ENCODE measurements at regions not wholly inside any gene's neighbourhood (a gene's known extent, or its start where the extent isn't known, plus 50 kb on each side); places are given as distances from the start of the nearest gene placed in this dataset.

DNA sequence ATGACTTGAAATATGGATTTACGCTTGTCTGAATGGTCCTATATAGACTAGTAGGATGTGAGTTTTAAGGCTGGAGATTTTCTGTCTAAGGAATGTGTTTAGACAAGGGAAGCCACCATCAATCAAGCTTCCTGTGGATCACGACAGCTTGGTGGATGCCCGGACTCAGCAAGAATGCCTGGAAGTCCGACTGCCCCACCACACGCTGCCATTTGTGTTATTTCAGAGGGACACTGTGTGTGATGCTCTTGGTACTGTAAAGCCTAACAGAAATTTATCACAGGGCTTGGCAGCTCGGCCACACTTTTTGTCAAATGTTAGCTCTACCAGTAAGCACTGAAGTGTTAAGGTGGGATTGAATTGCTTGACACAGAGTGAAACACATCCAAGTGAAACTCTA lies 127.1 kb upstream of the CDH7 start:
- H3K36me3 ChIP-seq (replicated peaks in 1 of 2; ENCODE audit: control insufficient read depth in 1 of 2, insufficient read depth in 2 of 2, low read length in 2 of 2): no peaks in the 10 kb centered on the region
- FAIRE-seq: no peak
- H4K20me1 ChIP-seq (ENCODE audit: insufficient read depth, low read length): no peaks in the 10 kb centered on the region
- no TSS peak for BruUV-seq (replicated peaks)
- no peak for ATAC-seq
- POLR2A ChIA-PET: no interaction called here
- no peak overlapping the region for H3K4me2 ChIP-seq (ENCODE audit: low read depth, low read length)
- intact Hi-C loops (cut with micrococcal nuclease; ENCODE audit: unreplicated experiment): no loop called here
- 15% methylated on average over 4 of the region's 6 CpGs for WGBS (ENCODE audit: low lambda C conversion rate)
- no peaks in the 10 kb centered on the region for H3K27me3 ChIP-seq (ENCODE audit: control insufficient read depth in 1 of 2, insufficient read depth in 2 of 2, low read length in 2 of 2)
- DNase-seq (ENCODE audit: low spot score): no peak
- no peak overlapping the region for H3K27ac ChIP-seq (ENCODE audit: extremely low read length, insufficient read depth, low read length)
- H3K9me3 ChIP-seq (ENCODE audit: low read length): no peaks in the 10 kb centered on the region
- H3K9ac ChIP-seq (ENCODE audit: insufficient read depth, low read depth, low read length): no peak overlapping the region
- H3K79me2 ChIP-seq (ENCODE audit: insufficient read depth, low read length): no peaks in the 10 kb centered on the region
- TF ChIP-seq ETV5 (CRISPR knock-in tag; IDR thresholded peaks at IDR 0.05; ENCODE audit: borderline replicate concordance) (no peak), MYNN (CRISPR knock-in tag; IDR thresholded peaks at IDR 0.05; ENCODE audit: low read depth) (no peak), ZNF781 (CRISPR knock-in tag; IDR thresholded peaks at IDR 0.05; ENCODE audit: borderline replicate concordance, not compliant biosample characterization) (no peak), NR0B2 (CRISPR knock-in tag; IDR thresholded peaks at IDR 0.05) (no peak), ZNF124 (CRISPR knock-in tag; IDR thresholded peaks at IDR 0.05) (no peak), ZNF12 (CRISPR knock-in tag; IDR thresholded peaks at IDR 0.05) (no peak), FOXJ3 (CRISPR knock-in tag; IDR thresholded peaks at IDR 0.05; ENCODE audit: borderline replicate concordance) (no peak), ZNF777 (CRISPR knock-in tag; IDR thresholded peaks at IDR 0.05) (no peak), ZNF816 (CRISPR knock-in tag; IDR thresholded peaks at IDR 0.05; ENCODE audit: borderline replicate concordance) (no peak), ZNF496 (CRISPR knock-in tag; IDR thresholded peaks at IDR 0.05; ENCODE audit: insufficient replicate concordance) (no peak), RARG (CRISPR knock-in tag; IDR thresholded peaks at IDR 0.05; ENCODE audit: low read depth) (no peak), MEIS2 (CRISPR knock-in tag; IDR thresholded peaks at IDR 0.05) (no peak), XRCC5 (optimal IDR thresholded peaks at IDR 0.05; ENCODE audit: low read length) (no peak), ZNF589 (CRISPR knock-in tag; conservative IDR thresholded peaks at IDR 0.05) (no peak), ISX (CRISPR knock-in tag; conservative IDR thresholded peaks at IDR 0.05) (no peak), STAT5B (CRISPR knock-in tag; IDR thresholded peaks at IDR 0.05) (no peak), FLYWCH1 (CRISPR knock-in tag; IDR thresholded peaks at IDR 0.05) (no peak)
- TF ChIP-seq, protein P1, sequence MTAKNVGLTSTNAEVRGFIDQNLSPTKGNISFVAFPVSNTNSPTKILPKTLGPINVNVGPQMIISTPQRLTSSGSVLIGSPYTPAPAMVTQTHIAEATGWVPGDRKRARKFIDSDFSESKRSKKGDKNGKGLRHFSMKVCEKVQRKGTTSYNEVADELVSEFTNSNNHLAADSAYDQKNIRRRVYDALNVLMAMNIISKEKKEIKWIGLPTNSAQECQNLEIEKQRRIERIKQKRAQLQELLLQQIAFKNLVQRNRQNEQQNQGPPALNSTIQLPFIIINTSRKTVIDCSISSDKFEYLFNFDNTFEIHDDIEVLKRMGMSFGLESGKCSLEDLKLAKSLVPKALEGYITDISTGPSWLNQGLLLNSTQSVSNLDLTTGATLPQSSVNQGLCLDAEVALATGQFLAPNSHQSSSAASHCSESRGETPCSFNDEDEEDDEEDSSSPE (CRISPR knock-in tag; IDR thresholded peaks at IDR 0.05): no peak
- in situ Hi-C loops (cut with HindIII; ENCODE audit: extremely low pct_ligation_motif_present, low pct_unique_long_range_greater_than_20kb): no loop called here
- CTCF ChIA-PET (ENCODE audit: low intra/inter-chr PET ratio, low total read pairs): no interaction called here
- no peak overlapping the region for H2AFZ ChIP-seq (ENCODE audit: low read length)
- H3K4me1 ChIP-seq (ENCODE audit: insufficient read depth, low read length): no peaks in the 10 kb centered on the region
- no peak overlapping the region for H3K4me3 ChIP-seq (replicated peaks in 1 of 3; ENCODE audit: insufficient read depth in 1 of 3, low read depth in 2 of 3, low read length in 3 of 3)
